ENCODE measurements at regions not wholly inside any gene's neighbourhood (a gene's known extent, or its start where the extent isn't known, plus 50 kb on each side); places are given as distances from the start of the nearest gene placed in this dataset.

DNA sequence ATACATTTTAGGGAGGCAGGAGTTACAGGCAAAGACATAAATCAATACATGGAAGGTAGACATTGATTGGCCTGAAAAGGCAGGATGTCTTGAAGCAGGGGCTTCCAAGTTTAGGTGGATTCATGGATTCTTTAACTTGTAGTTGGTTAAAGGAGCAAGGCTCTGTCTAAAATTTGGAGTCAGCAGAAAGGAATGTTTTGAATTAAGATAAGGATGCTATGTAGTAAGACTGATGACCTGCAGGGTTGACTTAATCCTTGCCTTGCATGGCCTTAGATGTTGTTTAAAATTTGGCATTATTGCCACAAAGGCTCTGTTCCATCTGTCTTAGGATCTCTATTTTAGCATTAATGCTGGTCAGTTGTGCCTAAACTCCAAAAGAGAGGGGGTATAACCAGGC, 171.3 kb downstream of the C5orf15 start:
- DNase-seq = no peak

DNA sequence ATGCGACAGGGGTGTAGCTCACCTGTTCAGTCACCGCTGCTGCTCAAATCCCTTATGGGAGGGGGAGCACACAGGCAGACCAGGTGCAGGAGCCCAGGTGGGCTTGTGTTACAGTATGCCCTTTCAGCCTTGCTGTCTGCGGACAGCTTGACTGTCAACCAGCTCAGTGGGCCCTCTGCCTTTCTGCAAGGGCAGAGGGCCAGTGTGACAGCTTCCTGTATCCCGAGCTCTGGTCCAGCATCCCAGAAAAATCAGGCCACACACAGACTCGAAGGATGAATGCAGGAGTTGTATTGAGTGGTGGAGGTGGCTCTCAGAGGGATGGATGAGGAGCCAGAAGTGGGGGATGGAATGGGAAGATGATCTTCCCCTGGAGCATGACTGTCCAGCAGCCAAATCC, 172.2 kb downstream of the C5orf15 start:
- DNase-seq = no peak

DNA sequence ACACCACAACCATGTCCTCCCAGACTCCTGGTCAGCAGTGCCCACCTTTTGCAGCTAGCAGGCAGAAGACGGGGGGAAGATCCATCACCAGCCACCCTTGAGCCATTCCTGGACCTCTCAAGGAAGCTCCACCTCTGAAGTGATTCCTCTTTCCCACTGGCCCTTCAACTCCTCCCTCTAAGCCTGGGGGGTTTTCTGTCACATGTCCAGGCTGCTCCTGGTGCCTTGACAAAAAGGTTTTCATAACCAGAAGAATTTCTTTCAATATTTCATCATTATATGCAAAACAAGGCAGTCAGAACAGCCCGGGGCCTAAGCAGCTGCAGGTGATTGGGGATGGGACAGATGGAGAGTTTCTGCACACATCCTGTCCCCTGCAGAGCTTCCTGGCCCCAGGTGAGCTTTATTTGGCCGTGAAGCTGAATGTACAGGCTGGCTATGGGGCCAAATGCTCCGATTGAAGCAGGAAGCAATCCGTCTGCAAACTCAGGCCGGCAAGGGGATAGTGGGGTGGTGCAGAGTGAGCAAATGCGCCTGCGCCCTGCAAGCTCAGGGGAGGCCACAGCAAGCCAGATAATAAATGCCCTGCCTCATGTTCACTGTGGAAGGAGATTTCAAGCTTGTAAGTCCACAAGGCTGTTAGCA, 173.5 kb downstream of the C5orf15 start:
- DNase-seq = no peak

DNA sequence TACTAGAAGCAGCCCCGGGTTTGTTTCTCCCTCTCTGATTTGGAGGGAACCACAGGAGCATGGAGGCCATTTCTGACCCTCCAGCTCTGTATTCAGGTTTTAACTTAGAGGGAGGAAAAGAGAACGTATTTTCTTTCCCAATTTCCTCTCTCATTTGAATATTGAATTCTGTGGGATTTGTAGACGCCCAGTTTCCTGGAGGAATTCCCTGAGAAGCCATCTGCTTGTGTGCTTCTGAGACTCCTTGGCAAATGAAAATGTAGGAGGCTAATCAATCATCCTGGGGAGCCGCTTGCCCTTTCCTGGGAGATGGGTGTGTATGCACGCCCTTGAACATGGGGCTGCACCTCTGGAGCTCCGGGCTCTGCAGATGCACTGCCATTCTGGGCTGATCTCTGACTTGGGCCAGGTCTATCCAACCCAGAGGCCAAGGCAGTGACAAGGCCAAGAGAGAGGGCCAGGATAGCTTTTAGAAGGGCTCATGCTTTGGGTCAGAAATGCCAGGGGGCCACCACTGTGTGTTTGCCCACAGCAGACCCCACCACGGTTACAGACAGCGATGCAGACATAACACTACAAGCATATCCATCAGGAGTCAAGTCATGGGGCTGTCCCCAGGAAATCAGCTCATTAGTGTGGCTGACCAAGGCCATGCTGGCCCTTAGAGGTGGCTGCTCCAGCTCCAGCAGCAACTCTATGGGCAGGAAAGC, 174.5 kb downstream of the C5orf15 start:
- DNase-seq = no peak

DNA sequence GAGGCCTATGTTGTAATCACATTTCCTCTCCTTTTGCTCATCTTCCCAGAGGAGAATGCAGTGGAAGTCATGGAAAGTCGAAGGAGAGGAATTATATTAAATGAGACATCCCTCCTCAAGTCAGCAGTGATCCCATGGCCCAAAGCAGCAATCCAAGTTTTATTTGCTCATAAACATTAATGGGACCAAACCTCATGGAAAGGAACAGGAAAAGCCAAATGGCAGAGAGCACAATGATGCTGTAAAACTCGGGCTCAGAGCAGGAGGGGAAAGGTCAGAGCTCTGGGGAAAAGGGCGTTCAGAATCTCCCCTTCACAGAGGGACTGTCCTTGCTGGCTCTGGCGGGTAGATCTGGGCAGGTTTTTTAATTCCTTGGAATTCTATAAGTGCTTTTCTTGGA, 175.8 kb downstream of the C5orf15 start:
- DNase-seq = no peak

DNA sequence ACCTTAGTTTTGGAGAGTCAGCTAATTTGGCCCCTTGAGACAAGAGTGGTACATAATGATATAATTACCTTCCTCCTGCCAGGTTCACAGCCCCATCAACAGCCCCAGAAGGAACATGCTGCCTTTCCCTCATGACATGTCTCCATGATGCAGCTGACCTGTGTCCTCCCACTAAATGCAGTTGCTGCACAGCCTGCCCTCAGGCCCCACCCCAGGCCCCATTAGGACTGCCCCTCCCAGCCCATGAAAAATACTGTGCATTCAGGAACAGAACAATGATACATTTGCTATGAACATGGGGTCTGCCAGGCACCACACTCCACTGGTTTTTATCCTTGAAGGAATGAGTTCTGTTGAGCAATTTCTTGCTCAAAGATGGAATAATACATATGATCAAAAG, 176.4 kb downstream of the C5orf15 start:
- no peak for DNase-seq

DNA sequence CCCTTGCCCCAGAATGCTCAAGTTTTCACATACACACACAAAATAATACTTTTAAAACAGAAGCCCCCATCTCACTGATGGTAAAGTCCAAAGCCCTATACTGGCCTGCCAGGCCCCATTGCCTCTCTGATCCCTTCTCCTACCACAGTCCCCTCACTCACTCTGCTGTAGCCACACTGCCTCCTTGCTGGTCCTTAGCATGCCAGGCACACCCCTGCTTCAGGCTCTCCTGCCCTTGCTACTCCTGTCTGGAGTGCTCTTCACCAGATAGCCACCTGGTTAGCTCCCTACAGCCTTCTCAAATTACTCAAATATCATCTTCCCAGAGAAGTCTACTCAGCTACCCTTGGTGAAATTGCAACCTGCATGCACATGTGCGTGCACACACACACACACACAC, 177.5 kb downstream of the C5orf15 start:
- no peak for DNase-seq

DNA sequence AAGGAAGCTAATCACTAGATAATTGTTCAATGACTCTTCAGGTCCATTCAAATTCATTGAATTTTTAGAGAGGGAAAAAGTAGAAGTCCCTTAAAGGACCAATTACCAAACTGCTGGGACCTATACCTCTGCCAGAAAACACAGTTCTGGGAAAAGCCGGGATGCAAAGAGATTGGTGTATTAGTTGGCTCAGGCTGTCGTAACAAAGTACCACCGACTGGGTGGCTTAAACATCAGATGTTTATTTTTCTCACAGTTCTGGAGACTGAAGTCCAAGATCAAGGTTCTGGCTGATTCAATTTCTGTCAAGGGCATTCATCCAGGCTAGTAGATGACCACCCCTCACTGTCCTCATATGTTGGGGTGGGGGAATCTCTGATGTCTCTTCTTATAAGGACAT, 177.1 kb upstream of the FSTL4 start:
- no peak for DNase-seq

DNA sequence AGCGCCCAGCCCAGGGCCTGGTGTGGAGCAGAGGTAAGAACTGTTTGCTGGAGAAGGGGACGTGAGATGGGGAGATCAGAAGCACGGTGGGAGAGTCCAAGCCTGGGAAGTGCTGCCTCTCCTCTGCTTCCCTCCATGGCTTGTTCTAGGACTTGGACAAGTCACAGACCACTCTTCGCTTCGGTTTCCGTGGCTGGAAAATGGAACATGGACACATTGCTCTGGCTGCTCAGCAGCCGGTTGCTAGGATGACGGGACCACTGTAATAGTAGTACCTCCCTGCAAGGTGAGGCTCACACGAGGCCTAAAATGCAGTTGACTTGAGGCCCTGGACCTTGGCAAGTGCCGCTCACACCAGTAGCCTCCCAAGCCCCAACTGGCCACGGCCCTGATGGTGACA, 175.8 kb upstream of the FSTL4 start:
- DNase-seq = no peak

DNA sequence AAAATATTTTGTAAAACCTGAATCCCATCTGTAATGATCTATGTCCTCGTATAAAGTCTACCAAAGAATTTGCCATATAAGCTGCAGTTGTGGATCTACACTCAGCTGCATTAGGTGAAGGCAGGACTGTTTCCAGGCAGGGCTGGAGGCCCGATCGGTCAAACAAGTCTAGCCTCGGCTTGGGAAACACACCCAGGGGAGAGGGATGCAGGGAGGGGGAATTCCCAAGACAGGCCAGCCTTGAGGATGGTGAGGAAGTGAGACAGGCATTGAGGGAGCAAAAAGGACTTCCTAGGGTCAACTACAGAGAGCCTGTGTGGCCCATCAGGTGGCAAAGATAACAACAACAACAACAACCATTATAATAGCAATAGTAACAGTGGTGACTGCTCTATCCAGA, 174.1 kb upstream of the FSTL4 start:
- DNase-seq = no peak

DNA sequence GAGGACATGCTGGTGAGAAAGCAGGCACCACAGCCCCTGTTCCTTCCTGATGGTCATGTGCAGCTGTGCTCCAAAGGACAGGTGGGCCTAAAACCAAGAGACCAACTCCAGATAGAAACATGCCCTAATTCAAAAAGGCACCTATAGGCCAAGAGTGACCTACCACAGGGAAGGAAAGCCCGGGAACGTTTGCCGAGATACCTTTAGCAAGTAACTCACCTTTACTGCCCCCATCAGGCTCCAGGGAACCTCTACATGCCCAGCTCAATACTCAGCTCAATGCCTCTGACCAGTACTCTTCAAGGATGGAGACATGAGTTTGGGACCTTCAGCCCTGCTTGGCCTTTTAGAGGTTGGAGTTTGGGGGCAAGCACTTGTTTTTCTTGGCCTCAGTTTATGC, 172.8 kb upstream of the FSTL4 start:
- DNase-seq = no peak

DNA sequence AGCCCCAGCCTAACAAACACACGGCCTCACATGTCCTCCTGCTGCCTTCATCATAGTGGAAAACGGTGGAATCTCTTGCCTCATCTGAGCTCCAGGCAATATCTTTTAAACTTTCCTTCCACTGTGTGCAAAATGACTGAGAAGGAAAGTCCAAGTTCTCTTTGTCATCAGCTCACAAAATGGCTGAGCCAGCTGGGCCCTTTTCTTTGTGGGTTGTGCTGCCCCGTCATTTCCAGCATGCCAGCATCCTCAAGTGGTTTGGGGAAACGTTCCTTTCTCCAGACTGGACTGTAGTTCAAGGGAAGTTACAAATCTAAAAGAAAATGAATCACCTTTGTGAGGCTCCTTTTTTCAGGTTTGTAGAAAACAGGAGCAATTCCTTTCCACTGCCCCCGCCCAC, 171.1 kb upstream of the FSTL4 start:
- DNase-seq = no peak

DNA sequence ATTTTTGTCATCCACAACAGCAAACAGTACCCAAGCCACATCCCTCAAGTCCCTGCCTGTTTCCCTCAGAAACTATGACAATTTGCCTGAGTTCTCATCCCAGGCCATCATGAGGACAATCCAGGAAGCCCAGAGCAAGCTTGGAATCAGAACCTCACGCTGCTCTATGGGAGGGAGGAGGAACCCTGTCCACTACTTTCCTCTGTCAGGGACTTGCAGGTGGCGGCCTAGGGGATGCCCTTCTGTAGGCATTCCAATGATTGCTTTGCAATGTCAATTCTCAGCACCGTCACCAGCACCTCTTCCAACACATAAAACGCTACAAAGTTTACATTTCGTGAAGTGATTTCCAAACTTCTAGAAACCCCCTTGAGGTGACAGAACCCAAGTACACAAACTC, 170.4 kb upstream of the FSTL4 start:
- no peak for DNase-seq

DNA sequence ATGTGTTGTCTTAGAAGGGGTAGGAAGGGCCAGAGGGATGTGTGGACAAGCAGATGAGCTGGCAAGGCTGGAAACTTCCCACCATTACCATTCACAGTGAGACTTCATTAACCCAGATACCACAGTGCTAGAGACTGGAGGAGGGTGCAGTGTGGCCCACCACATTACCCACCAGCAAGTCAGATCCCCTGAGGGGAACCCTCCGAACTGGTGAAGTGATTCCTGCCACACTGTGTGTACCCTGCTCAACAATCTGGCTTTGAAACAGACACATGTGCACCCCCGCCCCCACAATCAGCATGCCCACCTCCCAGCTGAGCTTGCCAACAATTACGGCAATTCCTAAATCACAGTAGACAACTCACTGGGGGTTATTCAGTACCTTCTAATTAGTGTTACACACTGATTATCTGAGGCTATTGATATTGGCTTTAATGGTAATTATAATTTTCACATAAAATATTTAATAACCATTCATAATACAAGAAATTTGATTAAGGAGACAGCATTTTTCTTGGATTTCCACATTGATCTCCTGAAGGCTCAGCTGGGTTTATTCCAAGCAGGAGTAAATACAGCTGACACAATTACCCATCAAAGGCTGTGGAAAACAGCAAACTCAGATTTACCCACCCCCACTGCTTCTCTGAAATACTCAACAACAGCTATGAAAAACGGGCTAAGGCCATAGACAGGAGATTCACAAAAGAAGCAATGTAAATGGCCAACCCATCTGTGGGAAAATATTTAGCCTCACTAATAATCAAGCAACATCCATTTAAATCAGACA, 169.3 kb upstream of the FSTL4 start:
- no peak for DNase-seq

DNA sequence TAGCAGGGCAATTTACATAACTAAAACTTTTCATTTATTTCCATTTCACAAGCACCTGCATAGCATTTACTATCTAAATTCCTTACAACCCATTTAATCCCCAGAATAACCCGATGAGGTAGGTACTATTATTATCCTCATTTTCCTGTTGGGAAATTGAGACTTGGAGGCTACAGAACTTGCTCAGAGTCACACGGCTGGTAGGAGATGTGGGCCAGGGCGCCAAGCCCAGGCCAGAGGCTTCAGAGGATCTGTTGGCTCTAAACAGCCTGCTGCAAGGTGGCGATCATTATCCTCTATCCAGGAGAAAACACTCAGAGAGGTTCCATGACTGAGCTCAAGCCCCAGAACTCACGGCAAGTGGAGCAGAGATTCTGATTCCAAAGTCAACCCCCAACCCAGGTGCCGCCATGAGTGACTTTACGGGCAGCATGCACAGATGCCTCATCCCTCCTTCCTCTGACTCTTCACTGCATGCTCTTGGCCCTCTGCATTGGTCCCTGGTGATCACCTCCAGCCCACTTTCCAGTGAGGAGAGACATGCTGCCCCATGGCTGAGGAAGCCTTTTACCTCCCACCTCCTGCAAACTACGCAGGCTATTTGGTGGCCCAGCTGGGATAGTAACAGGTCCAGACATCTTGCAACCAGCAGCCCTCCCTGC, 168.4 kb upstream of the FSTL4 start:
- DNase-seq = no peak

DNA sequence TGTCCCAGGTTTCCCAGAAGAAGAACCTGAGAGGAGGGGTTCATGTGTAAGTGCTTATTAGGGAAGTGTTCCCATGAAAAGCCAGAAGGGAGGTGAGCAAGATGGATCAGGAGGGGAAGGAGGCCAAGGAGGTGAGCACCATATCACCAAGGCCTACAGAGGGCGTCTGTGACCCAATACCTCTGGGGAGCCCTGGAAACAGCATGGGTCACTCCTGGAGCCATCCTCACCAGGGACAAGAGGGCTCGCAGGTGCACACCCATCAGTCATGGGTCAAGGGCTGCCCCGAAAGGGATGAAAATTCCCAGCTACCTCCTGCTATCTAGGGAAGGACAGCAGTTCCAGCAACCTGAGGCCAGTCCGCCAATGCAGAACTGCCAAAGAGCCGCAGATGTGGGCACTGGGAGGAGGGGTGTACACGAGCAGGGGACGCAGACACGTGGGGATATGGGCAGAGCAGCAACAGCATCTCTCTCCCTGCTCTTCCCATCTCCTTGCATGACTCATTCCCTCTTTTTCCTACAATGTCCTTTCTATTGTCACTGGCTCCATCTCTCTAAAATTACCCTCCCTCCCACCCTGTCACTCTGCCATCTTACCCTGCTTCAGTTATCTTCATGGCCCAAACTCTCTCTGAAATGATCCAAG, 167.6 kb upstream of the FSTL4 start:
- no peak for DNase-seq

DNA sequence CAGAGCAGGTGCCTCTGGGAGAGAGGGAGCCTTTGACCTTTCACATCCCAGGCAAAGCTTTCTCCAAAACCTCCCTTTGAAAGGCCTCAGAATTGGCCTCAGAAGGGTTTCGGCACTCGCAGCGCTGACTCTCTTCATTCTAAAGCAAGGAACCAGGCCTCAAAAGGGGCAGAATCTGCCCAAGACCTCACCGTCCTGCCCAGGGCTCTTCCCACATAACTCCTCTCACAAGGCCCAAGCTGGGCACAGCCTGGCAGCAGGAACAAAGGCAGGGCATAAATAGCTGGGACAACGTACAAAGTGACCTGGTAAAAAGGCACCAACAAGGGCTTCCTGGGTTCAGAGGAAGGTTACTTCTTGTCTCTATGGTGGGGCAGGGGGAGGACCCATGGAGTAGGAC, 166.3 kb upstream of the FSTL4 start:
- no peak for DNase-seq

DNA sequence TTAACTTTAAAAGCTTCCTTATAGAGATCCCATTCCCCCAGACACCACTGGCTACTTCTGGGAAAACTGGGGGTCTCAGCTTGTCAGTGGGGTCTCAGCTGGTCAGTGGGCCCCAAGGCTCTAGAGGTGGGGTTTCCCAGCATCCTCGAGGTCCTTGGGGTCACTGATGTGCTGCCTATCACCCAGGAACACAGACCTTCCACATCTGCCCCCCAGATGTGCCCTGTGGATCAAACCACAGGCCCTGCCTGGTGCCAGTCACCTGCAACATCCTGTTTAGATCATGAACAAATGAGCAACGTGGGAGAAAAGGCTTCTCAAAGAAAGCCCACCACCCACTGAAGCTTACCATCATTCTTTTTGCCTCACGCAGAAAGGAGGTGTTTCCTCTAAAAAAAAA, 165.6 kb upstream of the FSTL4 start:
- no peak for DNase-seq

DNA sequence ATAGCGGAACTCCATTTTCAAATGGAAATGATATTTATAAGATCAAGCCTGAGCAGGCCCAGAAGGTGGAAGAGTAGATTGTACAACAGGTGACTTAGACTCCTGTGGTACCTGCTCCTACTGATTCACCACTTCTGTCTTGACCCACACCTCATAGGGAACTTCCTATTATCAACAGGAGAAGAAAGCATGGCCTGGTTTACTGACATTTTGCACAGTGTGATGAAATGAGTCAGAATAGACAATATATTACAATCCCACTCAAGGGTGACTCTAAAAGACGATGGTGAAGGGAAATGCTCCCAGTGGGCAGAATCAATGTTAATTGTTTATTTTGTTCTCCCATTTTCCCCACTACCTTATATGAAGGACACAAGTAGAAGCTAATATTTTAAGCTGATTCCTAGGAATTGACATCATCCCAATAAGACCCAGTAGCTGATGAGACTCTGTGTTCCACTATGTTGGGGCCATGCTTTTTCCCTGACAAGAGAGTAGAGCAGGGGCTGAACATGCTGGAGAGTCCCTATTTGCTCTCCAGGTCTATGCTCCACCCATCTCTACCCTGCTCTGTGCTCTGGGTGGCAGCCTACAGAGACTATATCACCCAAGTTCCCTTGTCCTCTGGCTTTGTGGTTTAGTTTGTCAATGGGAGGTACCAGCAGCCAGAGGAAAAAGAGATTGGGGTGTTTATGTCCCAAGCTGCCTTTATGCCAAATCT, 163.4 kb upstream of the FSTL4 start:
- DNase-seq = no peak

DNA sequence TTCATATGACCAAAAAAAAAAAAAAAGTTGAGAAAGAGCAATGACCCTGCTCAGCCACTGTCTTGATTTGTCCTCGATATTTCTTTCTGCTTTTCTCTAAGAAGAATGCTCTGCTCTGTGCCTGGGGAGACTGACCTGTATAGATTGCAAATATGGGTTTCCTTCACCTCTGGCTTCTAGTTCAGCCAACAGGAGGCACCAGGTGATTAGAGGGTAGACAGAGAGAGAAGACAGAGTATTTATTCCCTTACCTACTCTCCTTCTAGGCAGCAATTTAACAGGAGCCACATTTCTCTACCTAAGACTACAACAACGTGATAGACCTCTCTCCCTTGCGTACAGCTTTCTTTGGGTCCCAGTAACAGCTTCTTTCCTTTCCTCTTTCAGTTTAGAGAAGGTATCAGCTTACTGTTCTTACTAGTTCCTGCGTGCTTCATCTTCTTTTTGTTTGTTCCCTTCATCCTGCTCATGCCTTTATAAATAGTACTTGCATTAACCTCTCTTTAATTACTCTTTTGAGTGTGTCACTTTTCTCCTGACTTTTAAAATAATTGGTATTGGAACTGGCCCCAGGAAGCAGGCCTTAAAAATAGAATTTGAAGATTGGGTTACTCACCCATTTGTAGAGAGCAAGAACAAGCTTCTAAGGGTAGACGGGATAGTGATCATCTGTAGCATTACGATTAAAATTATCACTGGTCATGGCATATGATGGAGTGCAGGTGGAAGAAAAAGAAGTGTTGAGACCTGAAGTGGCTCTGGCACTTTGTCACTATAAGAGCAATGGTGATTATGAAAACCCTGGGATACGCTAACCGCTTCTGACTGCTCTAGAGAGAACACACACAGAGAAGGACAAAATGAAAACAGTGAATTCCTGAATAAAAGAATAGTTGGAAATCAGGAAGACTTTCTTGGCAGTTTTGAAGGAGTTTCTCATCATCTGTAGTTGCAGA, 161.2 kb upstream of the FSTL4 start:
- DNase-seq = no peak
